Tibial nerve (tissue), 4 donors: ENCODE measurements at regions not wholly inside any gene's neighbourhood (a gene's known extent, or its start where the extent isn't known, plus 50 kb on each side); places are given as distances from the start of the nearest gene placed in this dataset.
"Not testable (repeated sequence)": the region's sequence is repeated elsewhere in the genome, so short reads cannot be mapped to it uniquely, and the experiment has no call there.

Experiments used
- DNase-seq, 2 donors: peaks; one replicate each; pipeline ENCODE4 v3.0.0-alpha.2; 2019; ENCODE audit warnings: low spot score in 2 of 2
- H3K27ac ChIP-seq, 4 donors: fragments of 200-600 bp; sonication (generic) in 3 of 4; one replicate each; pipeline ENCODE4 v1.5.1; 2017 to 2019; ENCODE audit warnings: mild to moderate bottlenecking in 1 of 4
- H3K27me3 ChIP-seq, 2 donors: fragments of 200-600 bp; sonication (generic) in 1 of 2; one replicate each; pipeline versions ENCODE4 v1.5.1 to v1.6.0; 2017 to 2019
- H3K36me3 ChIP-seq, 3 donors: fragments of 200-600 bp; sonication (generic); one replicate each; pipeline ENCODE4 v1.5.1; 2018 to 2019
- H3K4me1 ChIP-seq, 4 donors: fragments of 200-600 bp; sonication (generic) in 3 of 4; one replicate each; pipeline ENCODE4 v1.5.1; 2017 to 2019
- H3K4me3 ChIP-seq, 4 donors: fragments of 200-600 bp; sonication (generic) in 3 of 4; one replicate each; pipeline ENCODE4 v1.5.1; 2017 to 2019; ENCODE audit warnings: mild to moderate bottlenecking in 1 of 4, moderate library complexity in 1 of 4
- H3K9me3 ChIP-seq, 4 donors: fragments of 200-600 bp; sonication (generic) in 3 of 4; one replicate each; pipeline ENCODE4 v1.5.1; 2017 to 2019
- CTCF ChIP-seq, 5 experiments: fragments of 200-600 bp in 3 of 5; fragments of 450-650 bp in 2 of 5; sonication (generic) in 3 of 5; IDR thresholded peaks; one replicate each; pipeline ENCODE4 v1.5.1; 2016 to 2019; ENCODE audit warnings: antibody characterized with exemption in 5 of 5, mild to moderate bottlenecking in 3 of 5, moderate library complexity in 2 of 5
- EP300 ChIP-seq, 2 donors: sonication (generic); formaldehyde crosslinking; IDR thresholded peaks; one replicate each; pipeline ENCODE4 v1.6.1; 2017; ENCODE audit warnings: antibody characterized with exemption in 2 of 2, mild to moderate bottlenecking in 1 of 2
- POLR2A ChIP-seq, 2 donors: fragments of 450-650 bp; IDR thresholded peaks; one replicate each; pipeline ENCODE4 v1.6.1; 2017; ENCODE audit warnings: antibody characterized with exemption in 2 of 2, mild to moderate bottlenecking in 2 of 2, moderate library complexity in 2 of 2
- WGBS, 2 donors: methylation state at CpG; one replicate each; pipeline ENCODE4 v1.1.5; 2018; 5-methylcytosine and 5-hydroxymethylcytosine counted together

- no peaks in the 10 kb centered on the region for H3K9me3 ChIP-seq
- H3K27ac ChIP-seq, result no peak overlapping the region
- no peaks in the 10 kb centered on the region for H3K27me3 ChIP-seq
- H3K4me3 ChIP-seq, result no peak overlapping the region
- H3K36me3 ChIP-seq, result no peaks in the 10 kb centered on the region
- H3K4me1 ChIP-seq, result no peaks in the 10 kb centered on the region
- TF ChIP-seq POLR2A (IDR thresholded peaks at IDR 0.05), result no peak
- no peak for TF ChIP-seq EP300 (IDR thresholded peaks at IDR 0.05)
- TF ChIP-seq CTCF (IDR thresholded peaks at IDR 0.05), result no peak
- DNase-seq, result no peak
- 71 to 78% methylated on average over 3 of the region's 3 CpGs for WGBS, 2 donors
Observed at GRCh38 chr2:22079583-22079982, 955.8 kb downstream of the TDRD15 start.

DNA sequence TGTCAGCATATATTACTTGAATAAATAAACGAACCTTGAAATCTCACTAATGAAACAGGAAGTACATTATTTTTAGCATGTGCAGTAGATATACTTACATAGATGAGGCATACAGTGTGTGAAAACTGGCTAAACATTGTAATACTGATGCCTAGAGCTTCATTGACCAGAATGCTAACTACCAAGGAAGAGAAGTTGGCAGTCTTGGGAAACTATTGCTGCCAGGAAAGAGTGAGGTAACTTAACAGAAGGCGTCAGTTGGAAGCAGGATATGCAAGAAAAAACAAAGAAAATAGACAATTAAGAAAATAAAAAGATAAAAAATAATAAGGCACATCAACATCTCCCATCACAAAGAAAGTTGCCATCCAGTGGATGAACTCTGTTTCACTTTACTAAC lies 963.0 kb downstream of the TDRD15 start:
- Histone ChIP-seq H3K27me3 (no peaks in the 10 kb centered on the region), H3K27ac (no peak overlapping the region), H3K4me3 (no peak overlapping the region), H3K9me3 (peaks cover 0 to 7% (median 0%) of the 10 kb centered on the region in 4 donors), H3K4me1 (no peaks in the 10 kb centered on the region), H3K36me3 (no peaks in the 10 kb centered on the region)
- 52 to 53% methylated on average over 2 of the region's 2 CpGs for WGBS, 2 donors
- DNase-seq, result no peak
- TF ChIP-seq CTCF (IDR thresholded peaks at IDR 0.05), result no peak

DNA sequence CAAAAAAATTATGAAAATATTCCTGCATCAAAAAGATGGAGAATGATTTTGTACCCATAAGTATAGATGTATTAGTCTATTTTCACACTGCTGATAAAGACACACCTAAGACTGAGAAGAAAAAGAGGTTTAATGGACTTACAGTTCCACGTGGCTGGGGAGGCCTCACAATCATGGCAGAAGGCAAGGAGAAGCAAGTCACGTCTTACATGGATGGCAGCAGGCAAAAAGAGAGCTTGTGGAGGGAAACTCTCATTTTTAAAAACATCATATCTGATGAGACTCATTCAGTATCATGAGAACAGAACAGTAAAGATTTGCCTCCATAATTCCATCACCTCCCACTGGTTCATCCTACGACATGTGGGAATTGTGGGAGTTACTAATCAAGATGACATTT lies 979.8 kb downstream of the TDRD15 start:
- 78 to 89% methylated on average over 3 of the region's 3 CpGs for WGBS, 2 donors
- not testable (repeated sequence) for H3K4me1 ChIP-seq, H3K4me3 ChIP-seq, H3K36me3 ChIP-seq, H3K27me3 ChIP-seq, H3K9me3 ChIP-seq, H3K27ac ChIP-seq, DNase-seq

DNA sequence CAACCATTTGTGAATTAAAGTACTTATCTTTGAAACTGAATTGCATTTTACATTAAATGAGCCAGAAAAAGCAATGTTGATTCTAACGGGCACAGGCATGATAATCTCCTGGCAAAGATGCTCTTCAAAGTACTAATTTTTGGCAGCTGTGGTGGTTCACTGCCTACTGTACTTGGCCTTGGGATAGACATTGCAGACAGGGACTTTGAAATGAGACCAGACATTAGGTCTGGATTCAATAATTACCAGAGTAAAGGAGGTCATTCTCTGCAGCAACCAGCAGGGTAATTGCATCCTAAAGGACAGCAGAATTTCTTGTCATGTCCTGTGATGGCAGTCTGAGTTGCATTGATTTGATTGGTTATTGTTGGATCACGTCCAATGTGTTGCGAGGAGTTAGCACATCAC lies 986.5 kb downstream of the TDRD15 start:
- DNase-seq, result no peak
- H3K27me3 ChIP-seq, result no peaks in the 10 kb centered on the region
- H3K27ac ChIP-seq, result no peak overlapping the region
- H3K4me3 ChIP-seq, result no peak overlapping the region
- TF ChIP-seq CTCF (IDR thresholded peaks at IDR 0.05) (no peak), EP300 (IDR thresholded peaks at IDR 0.05) (no peak), POLR2A (IDR thresholded peaks at IDR 0.05) (no peak)
- no peaks in the 10 kb centered on the region for H3K36me3 ChIP-seq
- WGBS, 2 donors, result 32 to 38% methylated on average over 3 of the region's 3 CpGs
- peaks cover 0 to 6% (median 0%) of the 10 kb centered on the region in 4 donors for H3K9me3 ChIP-seq
- no peaks in the 10 kb centered on the region for H3K4me1 ChIP-seq

- TF ChIP-seq EP300 (IDR thresholded peaks at IDR 0.05) (no peak), POLR2A (IDR thresholded peaks at IDR 0.05) (no peak), CTCF (IDR thresholded peaks at IDR 0.05) (no peak)
- Histone ChIP-seq H3K4me3 (no peak overlapping the region), H3K36me3 (no peaks in the 10 kb centered on the region), H3K9me3 (peaks cover 0 to 11% (median 0%) of the 10 kb centered on the region in 4 donors), H3K27ac (no peak overlapping the region), H3K27me3 (no peaks in the 10 kb centered on the region), H3K4me1 (no peaks in the 10 kb centered on the region)
- no peak for DNase-seq
- 77 to 79% methylated on average over 4 of the region's 4 CpGs for WGBS, 2 donors
Observed at GRCh38 chr2:22124003-22124402, 1000.2 kb downstream of the TDRD15 start.

- no peak for TF ChIP-seq CTCF (IDR thresholded peaks at IDR 0.05)
- no peak for TF ChIP-seq POLR2A (IDR thresholded peaks at IDR 0.05)
- TF ChIP-seq EP300 (IDR thresholded peaks at IDR 0.05), result no peak
- 82 to 89% methylated on average over 5 of the region's 5 CpGs for WGBS, 2 donors
Observed at GRCh38 chr2:22126106-22126505, 1002.3 kb downstream of the TDRD15 start.

More at GRCh38 chr2:22126106-22126505, 1002.3 kb downstream of the TDRD15 start:
- H3K27me3 ChIP-seq, result no peaks in the 10 kb centered on the region
- no peaks in the 10 kb centered on the region for H3K36me3 ChIP-seq
- H3K27ac ChIP-seq, result no peak overlapping the region
- no peaks in the 10 kb centered on the region for H3K4me1 ChIP-seq
- H3K4me3 ChIP-seq, result no peak overlapping the region
- H3K9me3 ChIP-seq, result peaks cover 0 to 11% (median 0%) of the 10 kb centered on the region in 4 donors
- no peak for DNase-seq
